RWPE2 (cell line): ENCODE measurements at regions not wholly inside any gene's neighbourhood (a gene's known extent, or its start where the extent isn't known, plus 50 kb on each side); places are given as distances from the start of the nearest gene placed in this dataset.

ENCODE experiments used
- ATAC-seq: fragments of 200-7000 bp; cut with Tn5 transposase; 3 replicates; pipeline ENCODE4 v1.9.1; 2021; ENCODE audit warnings: low read depth
- DNase-seq: peaks from one replicate; pipeline ENCODE4 v3.0.0-alpha.2; 2020; ENCODE audit warnings: low spot score
- H3K27ac ChIP-seq: fragments of 450-650 bp; 2 replicates; pipeline ENCODE4 v1.5.1; 2017; ENCODE audit warnings: mild to moderate bottlenecking; ENCODE audit not compliant: poor library complexity, severe bottlenecking
- H3K27me3 ChIP-seq: fragments of 250-450 bp; sonication (Bioruptor Pico); 2 replicates; pipeline ENCODE4 v1.5.1; 2021; ENCODE audit warnings: mild to moderate bottlenecking, moderate library complexity; ENCODE audit not compliant: insufficient read depth, poor library complexity, severe bottlenecking
- H3K36me3 ChIP-seq: fragments of 250-450 bp; sonication (Bioruptor Pico); 2 replicates; pipeline ENCODE4 v1.5.1; 2020; ENCODE audit warnings: low read depth, mild to moderate bottlenecking, moderate library complexity
- H3K4me1 ChIP-seq: fragments of 250-450 bp; sonication (Bioruptor Pico); 2 replicates; pipeline ENCODE4 v1.5.1; 2021; ENCODE audit warnings: mild to moderate bottlenecking, moderate library complexity; ENCODE audit not compliant: insufficient read depth, poor library complexity, severe bottlenecking
- H3K4me3 ChIP-seq: fragments of 250-450 bp; sonication (Bioruptor Pico); 2 replicates; pipeline ENCODE4 v1.5.1; 2021; ENCODE audit warnings: mild to moderate bottlenecking, moderate library complexity; ENCODE audit not compliant: severe bottlenecking
- H3K9me3 ChIP-seq: fragments of 250-450 bp; sonication (Bioruptor Pico); 2 replicates; pipeline ENCODE4 v1.5.1; 2021; ENCODE audit warnings: mild to moderate bottlenecking, moderate library complexity; ENCODE audit not compliant: severe bottlenecking
- TF ChIP-seq, protein P1 (sequence below): fragments of 450-650 bp; IDR thresholded peaks from one replicate; pipeline ENCODE4 v1.5.1; 2017; ENCODE audit warnings: mild to moderate bottlenecking, moderate library complexity; ENCODE audit not compliant: poor library complexity, severe bottlenecking

DNA sequence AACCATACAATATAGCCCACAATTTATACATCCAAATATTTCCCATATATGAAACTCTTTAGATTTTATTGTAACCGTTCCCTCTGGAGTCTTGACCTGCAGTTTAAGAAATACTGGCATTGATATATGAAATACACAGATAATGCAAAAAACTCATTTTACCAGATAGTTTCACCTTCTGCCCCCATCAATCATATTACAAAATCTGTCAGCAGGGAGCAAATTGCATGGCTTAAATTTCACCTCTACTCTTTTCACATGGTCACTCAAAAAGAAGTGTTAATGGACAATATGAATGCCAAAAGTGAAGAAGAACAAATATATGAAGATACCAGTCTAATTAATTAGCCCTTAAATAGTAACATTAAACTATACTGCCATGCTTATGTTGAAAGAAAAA, 57.0 kb upstream of the TMEM106B start:
- ATAC-seq (no peak), DNase-seq (no peak)
- H3K4me3 ChIP-seq = no peak overlapping the region
- no peaks in the 10 kb centered on the region for H3K36me3 ChIP-seq
- no peak overlapping the region for H3K27ac ChIP-seq
- H3K9me3 ChIP-seq = no peaks in the 10 kb centered on the region
- peaks cover 5% of the 10 kb centered on the region for H3K4me1 ChIP-seq
- H3K27me3 ChIP-seq = no peaks in the 10 kb centered on the region
- TF ChIP-seq, protein P1, sequence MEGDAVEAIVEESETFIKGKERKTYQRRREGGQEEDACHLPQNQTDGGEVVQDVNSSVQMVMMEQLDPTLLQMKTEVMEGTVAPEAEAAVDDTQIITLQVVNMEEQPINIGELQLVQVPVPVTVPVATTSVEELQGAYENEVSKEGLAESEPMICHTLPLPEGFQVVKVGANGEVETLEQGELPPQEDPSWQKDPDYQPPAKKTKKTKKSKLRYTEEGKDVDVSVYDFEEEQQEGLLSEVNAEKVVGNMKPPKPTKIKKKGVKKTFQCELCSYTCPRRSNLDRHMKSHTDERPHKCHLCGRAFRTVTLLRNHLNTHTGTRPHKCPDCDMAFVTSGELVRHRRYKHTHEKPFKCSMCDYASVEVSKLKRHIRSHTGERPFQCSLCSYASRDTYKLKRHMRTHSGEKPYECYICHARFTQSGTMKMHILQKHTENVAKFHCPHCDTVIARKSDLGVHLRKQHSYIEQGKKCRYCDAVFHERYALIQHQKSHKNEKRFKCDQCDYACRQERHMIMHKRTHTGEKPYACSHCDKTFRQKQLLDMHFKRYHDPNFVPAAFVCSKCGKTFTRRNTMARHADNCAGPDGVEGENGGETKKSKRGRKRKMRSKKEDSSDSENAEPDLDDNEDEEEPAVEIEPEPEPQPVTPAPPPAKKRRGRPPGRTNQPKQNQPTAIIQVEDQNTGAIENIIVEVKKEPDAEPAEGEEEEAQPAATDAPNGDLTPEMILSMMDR = no peak

DNA sequence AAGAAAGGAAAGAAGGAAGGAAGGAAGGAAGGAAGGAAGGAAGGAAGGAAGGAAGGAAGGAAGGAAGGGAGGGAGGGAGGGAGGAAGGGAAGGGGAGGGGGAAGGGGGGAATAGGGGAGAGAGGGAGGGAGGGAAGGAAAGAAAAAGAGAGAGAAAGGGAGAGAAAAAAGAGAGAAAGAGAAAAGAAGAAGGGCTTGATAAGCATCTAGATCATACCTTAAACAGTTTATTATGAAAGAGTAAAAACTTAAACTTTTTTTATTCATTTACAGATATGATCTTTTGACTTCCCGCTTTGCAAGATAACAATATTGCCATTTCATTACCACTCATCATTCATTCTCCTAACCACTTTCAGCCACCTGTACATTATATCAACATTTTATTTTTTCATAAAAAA, 53.6 kb upstream of the TMEM106B start:
- no peak for DNase-seq
- H3K9me3 ChIP-seq = no peaks in the 10 kb centered on the region
- no peak overlapping the region for H3K4me3 ChIP-seq
- no peak overlapping the region for H3K27ac ChIP-seq
- H3K4me1 ChIP-seq = peaks cover 13% of the 10 kb centered on the region
- no peaks in the 10 kb centered on the region for H3K27me3 ChIP-seq
- ATAC-seq = no peak
- TF ChIP-seq, protein P1 = no peak
- no peaks in the 10 kb centered on the region for H3K36me3 ChIP-seq

DNA sequence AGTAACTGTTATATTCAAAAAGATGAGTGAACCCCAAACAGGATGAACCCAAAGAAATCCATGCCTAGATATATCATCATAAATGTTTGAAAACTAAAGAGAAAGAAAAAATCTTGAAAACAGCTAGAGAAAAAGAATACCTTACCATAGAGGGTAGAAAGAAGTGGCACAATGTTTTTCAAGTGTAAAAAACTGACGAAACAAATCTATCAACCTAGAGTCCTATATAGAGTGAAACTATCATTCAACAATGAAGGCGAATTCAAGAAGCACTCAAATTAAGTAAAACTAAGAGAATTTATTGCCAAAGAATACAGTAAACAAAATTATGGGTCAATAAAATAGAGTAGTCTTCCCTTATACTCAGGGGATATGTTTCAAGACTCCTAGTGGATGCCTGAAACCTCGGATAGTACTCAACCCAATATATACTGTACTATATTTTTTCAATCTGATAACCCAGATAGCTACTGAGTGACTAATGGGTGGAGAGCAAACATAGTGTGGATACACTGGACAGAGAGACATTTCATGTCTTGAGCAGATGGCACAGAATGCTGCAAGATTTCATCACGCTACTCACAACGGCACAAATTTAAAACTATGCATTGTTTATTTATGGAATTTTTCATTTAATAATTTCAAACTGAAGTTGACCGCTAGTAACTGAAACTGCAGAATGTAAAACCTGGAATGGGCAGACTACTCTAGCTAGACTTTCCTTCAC, 52.6 kb upstream of the TMEM106B start:
- H3K27me3 ChIP-seq = no peaks in the 10 kb centered on the region
- peaks cover 21% of the 10 kb centered on the region for H3K4me1 ChIP-seq
- H3K36me3 ChIP-seq = no peaks in the 10 kb centered on the region
- H3K27ac ChIP-seq = no peak overlapping the region
- no peak overlapping the region for H3K4me3 ChIP-seq
- ATAC-seq (peak; percentile 83), DNase-seq (no peak)
- H3K9me3 ChIP-seq = no peaks in the 10 kb centered on the region
- TF ChIP-seq, protein P1 = no peak

DNA sequence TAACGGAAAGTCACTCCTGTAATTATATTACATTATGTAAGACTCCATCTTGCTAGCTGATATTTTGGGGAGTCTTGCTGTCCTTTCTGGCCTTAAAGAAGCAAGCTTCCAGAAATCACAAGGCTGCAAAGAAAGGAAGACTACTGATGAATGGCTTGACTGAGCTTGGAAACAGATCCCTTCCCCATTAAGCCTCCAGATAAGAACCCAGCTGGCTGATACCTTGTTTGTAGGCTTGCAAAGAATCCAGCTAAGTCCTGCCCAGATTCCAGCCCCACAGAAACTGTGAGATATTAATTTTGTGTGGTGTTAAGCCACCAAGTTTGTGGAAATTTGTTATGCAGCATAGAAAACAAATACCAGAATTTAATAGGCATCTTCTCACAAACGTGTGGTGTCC, 49.9 kb upstream of the TMEM106B start:
- H3K27me3 ChIP-seq = no peaks in the 10 kb centered on the region
- no peaks in the 10 kb centered on the region for H3K9me3 ChIP-seq
- TF ChIP-seq, protein P1 = no peak
- ATAC-seq = no peak
- no peaks in the 10 kb centered on the region for H3K36me3 ChIP-seq
- peaks cover 21% of the 10 kb centered on the region for H3K4me1 ChIP-seq
- no peak overlapping the region for H3K4me3 ChIP-seq
- no peak for DNase-seq
- H3K27ac ChIP-seq = no peak overlapping the region
